AG04450 (cell line): ENCODE measurements at regions not wholly inside any gene's neighbourhood (a gene's known extent, or its start where the extent isn't known, plus 50 kb on each side); places are given as distances from the start of the nearest gene placed in this dataset.

Experiments used
- CTCF ChIA-PET: fragments of 300-600, 350-600 bp; formaldehyde crosslinking; extraction: SDS; loops from one replicate; lab custom pipeline; 2022; ENCODE audit warnings: antibody characterized with exemption, inconsistent platforms; lab: Charles Lee
- POLR2A ChIA-PET: fragments of 350-600 bp; formaldehyde crosslinking; extraction: SDS; loops from one replicate; lab custom pipeline; 2021; ENCODE audit warnings: antibody characterized with exemption, inconsistent platforms; lab: Yijun Ruan, JAX
- DNase-seq: peaks from one replicate; pipeline ENCODE4 v3.0.0-alpha.2; 2011; ENCODE audit warnings: low read depth, low spot score
- H3K27ac ChIP-seq: one replicate; pipeline ENCODE4 v1.5.1; 2012; ENCODE audit warnings: low read depth, low read length, control low read depth
- H3K27me3 ChIP-seq: one replicate; pipeline ENCODE4 v1.6.0; 2012; ENCODE audit warnings: low read length; ENCODE audit not compliant: control insufficient read depth, insufficient read depth
- H3K4me3 ChIP-seq: 2 replicates; pipeline ENCODE4 v1.5.1; 2011; ENCODE audit warnings: mild to moderate bottlenecking, low read depth, low read length, control low read depth
- H3K9me3 ChIP-seq: 2 replicates; pipeline ENCODE4 v1.5.1; 2012; ENCODE audit warnings: low read length; ENCODE audit not compliant: control insufficient read depth, insufficient read depth
- TF ChIP-seq, protein P1 (sequence below): IDR thresholded peaks from 2 replicates; pipeline ENCODE4 v1.5.1; 2011; ENCODE audit warnings: low read depth, low read length, control low read depth, inconsistent platforms

DNA sequence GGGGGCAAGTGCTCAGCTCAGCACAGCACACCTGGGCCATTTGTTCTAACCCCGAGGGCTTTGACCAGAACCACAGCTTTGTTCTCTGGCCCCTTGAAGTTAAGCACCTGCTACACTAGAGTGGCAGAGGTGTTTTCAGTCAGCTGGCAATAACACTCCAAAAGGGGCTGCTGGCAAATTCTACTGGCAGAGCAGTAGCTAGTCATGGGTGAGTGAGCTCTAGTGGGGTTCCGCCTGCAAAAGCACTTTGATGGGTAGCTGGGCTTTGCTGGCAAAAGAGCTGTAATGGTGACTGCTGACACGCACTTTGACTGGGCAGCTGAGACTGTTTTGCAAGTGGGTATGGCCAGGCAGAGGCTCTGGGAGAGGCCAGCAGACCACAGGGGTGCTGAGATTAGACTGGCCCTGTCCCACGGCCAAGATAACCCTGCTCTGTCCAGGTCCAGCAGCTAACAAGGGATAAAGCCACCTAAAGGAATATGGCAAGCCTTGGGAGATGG lies 65.2 kb upstream of the TENT5D start:
- Histone ChIP-seq H3K27me3 (no peaks in the 10 kb centered on the region), H3K4me3 (no peak overlapping the region), H3K27ac (no peak overlapping the region), H3K9me3 (peaks cover 3% of the 10 kb centered on the region; the same call in 1 of the 2 replicates)
- no peak for DNase-seq
- ChIA-PET CTCF (no interaction called here), POLR2A (no interaction called here)
- TF ChIP-seq, protein P1, sequence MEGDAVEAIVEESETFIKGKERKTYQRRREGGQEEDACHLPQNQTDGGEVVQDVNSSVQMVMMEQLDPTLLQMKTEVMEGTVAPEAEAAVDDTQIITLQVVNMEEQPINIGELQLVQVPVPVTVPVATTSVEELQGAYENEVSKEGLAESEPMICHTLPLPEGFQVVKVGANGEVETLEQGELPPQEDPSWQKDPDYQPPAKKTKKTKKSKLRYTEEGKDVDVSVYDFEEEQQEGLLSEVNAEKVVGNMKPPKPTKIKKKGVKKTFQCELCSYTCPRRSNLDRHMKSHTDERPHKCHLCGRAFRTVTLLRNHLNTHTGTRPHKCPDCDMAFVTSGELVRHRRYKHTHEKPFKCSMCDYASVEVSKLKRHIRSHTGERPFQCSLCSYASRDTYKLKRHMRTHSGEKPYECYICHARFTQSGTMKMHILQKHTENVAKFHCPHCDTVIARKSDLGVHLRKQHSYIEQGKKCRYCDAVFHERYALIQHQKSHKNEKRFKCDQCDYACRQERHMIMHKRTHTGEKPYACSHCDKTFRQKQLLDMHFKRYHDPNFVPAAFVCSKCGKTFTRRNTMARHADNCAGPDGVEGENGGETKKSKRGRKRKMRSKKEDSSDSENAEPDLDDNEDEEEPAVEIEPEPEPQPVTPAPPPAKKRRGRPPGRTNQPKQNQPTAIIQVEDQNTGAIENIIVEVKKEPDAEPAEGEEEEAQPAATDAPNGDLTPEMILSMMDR, result no peak
